ENCODE measurements at regions not wholly inside any gene's neighbourhood (a gene's known extent, or its start where the extent isn't known, plus 50 kb on each side); places are given as distances from the start of the nearest gene placed in this dataset.
A peak's percentile ranks its signal among the peaks of the same experiment; 100 is the strongest.
"Not testable (repeated sequence)": the region's sequence is repeated elsewhere in the genome, so short reads cannot be mapped to it uniquely, and the experiment has no call there.

DNA sequence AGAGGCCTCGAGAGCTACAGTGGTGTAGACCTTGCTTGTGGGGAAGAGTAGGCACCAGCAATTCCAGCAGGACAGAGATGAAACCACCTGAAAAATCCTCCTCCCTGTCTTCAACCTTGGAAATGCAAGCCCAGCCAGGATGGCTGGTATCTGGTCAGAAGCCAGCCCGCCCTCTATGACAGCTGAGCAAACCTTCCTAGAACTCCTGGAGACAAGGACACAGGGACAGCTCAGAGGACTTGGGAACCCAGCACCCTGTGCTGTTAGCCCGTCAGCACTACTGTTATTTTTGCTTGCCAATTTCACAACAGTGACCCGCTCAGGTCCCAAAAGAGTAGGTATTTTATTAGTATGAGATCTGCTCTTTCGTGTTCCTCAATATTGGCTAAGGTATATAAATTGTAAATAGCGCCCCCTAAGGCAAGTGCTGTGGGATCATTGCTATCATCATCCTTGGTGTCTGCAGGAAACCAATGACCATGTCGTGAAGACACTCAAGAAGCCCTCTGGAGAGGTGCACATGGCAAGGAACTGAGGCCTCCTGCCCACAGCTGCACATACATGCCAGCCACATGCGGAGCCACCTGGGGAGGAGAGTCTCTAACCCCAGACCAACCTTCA is 156.5 kb upstream of the CHST15 start:
- Mint-ChIP-seq H3K36me3 (no peaks in the 10 kb centered on the region), H3K27me3 (peaks cover 0 to 8% (median 1%) of the 10 kb centered on the region in 5 donors), H3K4me1 (peaks cover 0 to 17% (median 0%) of the 10 kb centered on the region in 4 donors), H3K27ac (no peak overlapping the region), H3K4me3 (no peak overlapping the region), H3K9me3 (no peaks in the 10 kb centered on the region)
- POLR2A ChIA-PET: no interaction called here
- DNase-seq (peak in 1 of 10 donors; percentile 35), ATAC-seq (no peak)

DNA sequence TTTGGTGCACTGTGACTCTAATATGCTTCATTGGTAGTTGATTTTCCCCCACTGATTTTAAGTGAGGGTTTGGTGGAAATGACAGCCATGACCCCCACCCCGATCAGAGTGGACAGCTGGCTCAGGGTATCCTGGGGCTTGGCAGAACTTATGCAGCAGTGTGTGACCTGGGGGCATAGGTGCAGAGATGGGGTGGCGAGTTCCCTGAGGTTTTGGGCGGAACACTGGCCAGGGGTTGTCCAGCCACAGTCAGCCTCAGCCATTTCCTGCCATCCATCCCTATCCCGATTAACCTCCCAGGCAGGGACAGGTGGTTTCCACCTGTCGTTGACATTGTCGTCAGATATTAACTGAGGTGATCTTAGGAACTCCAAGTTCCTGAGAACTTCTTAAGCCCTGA is 155.8 kb upstream of the CHST15 start:
- H3K4me1 Mint-ChIP-seq: peaks cover 0 to 17% (median 0%) of the 10 kb centered on the region in 4 donors
- no peak for DNase-seq
- H3K4me3 Mint-ChIP-seq: no peak overlapping the region
- H3K9me3 Mint-ChIP-seq: no peaks in the 10 kb centered on the region
- POLR2A ChIA-PET: no interaction called here
- no peak for ATAC-seq
- peaks cover 0 to 8% (median 1%) of the 10 kb centered on the region in 5 donors for H3K27me3 Mint-ChIP-seq
- H3K27ac Mint-ChIP-seq: peak overlapping the region in 1 of 10 donors; percentile 53
- no peaks in the 10 kb centered on the region for H3K36me3 Mint-ChIP-seq

DNA sequence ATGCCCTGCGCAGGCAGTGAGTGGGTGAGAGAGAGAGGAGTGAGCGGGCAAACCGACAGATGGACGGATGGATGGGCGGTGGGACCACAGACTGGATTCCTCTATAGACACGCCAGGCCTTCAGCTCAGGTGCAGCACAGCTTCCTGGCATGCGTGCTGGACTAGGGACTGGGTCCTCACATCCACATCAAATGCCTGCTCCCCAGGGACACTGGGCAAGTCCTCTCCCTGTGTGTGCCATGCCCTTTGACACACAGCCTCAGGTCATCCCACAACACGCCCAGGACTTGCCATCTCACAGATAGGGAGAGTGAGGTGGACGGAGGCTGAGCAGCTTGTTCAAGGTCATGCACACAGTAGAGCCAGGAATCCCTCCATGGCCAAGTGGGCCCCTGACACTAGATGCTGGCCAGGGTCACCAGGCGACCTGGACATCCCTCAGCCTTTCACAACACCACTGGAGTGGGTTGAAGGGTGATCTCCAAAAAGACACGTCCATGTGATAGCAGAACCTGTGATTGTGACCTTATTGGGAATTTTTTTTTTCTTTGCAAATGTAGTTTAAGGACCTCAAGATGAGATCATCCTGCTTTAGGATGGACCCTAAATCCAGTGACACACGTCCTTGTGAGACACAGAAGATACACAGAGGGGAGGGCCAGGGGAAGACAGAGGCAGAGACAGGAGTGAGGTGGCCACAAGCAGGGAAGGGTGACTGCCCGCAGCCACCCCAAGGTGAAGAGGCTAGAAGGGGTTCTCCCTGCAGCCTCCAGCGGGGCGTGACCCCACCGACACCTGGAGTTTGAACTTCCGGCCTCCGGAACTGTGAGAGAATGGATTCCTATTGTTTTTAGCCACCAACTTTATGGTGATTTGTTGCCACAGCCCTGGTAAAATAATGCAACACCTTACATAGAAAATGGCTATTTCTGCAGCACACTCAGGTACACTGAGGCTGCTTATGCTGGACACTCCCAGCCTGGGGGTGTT is 155.0 kb upstream of the CHST15 start:
- H3K4me3 Mint-ChIP-seq: no peak overlapping the region
- no peaks in the 10 kb centered on the region for H3K9me3 Mint-ChIP-seq
- no peaks in the 10 kb centered on the region for H3K36me3 Mint-ChIP-seq
- peaks cover 0 to 8% (median 3%) of the 10 kb centered on the region in 5 donors for H3K27me3 Mint-ChIP-seq
- peaks cover 0 to 17% (median 0%) of the 10 kb centered on the region in 4 donors for H3K4me1 Mint-ChIP-seq
- POLR2A ChIA-PET: no interaction called here
- DNase-seq (peak in 1 of 10 donors; percentile 49), ATAC-seq (no peak)
- peak overlapping the region in 2 of 10 donors; percentile 53 to 56 for H3K27ac Mint-ChIP-seq

DNA sequence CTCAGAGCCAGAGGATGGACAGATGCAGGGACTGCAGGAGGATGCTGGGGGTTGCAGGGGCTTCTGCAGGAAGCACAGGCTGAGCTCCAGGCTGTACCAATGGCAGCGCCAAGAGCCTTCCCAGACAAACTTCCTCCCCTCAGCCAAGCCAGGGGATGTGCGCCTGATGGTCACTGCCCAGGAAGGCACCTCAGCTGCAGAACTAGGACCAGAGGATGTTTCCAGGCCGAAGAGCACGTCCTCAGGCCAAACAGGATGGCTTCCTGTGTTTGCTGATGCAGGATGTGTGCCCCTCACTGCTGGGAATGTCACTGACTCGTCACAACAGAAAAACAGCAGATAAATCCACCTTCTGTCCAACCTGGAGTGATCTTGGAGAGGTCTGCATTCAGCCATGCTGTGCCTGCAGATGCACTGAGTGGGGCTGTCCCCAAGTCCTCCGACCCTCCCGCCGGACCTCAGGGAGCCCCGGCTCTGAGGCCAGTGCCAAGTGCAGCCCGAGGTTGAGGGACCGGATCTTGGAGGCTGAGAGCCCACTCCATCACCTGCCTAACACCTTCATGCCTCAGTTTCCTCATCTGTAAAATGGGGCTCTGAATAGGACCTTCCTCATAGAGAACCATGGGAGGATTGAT is 152.5 kb upstream of the CHST15 start:
- peaks cover 0 to 4% (median 0%) of the 10 kb centered on the region in 9 donors for H3K9me3 Mint-ChIP-seq
- peaks cover 0 to 8% (median 3%) of the 10 kb centered on the region in 5 donors for H3K27me3 Mint-ChIP-seq
- peaks cover 0 to 6% (median 0%) of the 10 kb centered on the region in 4 donors for H3K4me1 Mint-ChIP-seq
- H3K4me3 Mint-ChIP-seq: no peak overlapping the region
- POLR2A ChIA-PET: no interaction called here
- no peak overlapping the region for H3K27ac Mint-ChIP-seq
- H3K36me3 Mint-ChIP-seq: no peaks in the 10 kb centered on the region
- DNase-seq: no peak
- ATAC-seq: no peak

DNA sequence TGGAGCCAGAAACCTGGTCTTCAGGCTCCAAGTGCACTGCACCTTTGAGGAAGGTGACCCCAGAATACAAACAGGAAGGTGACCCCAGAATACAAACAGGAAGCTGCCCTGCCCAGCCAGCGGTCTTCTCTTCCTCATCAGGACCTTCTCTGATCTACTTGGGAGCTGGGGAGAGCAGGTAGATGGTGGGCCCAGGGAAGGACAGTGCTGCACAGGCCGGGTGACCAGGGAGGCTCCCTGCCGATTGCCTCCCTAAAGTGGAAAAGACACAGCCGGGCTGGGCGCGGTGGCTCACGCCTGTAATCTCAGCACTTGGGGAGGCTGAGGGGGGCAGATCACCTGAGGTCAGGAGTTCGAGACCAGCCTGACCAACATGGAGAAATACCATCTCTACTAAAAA is 151.8 kb upstream of the CHST15 start:
- no peaks in the 10 kb centered on the region for H3K36me3 Mint-ChIP-seq
- H3K9me3 Mint-ChIP-seq: peaks cover 0 to 4% (median 0%) of the 10 kb centered on the region in 9 donors
- peaks cover 0 to 3% (median under 1%) of the 10 kb centered on the region in 4 donors for H3K4me1 Mint-ChIP-seq
- H3K4me3 Mint-ChIP-seq: no peak overlapping the region
- POLR2A ChIA-PET: no interaction called here
- H3K27me3 Mint-ChIP-seq: peaks cover 0 to 8% (median 2%) of the 10 kb centered on the region in 5 donors
- no peak for ATAC-seq
- no peak for DNase-seq
- no peak overlapping the region for H3K27ac Mint-ChIP-seq

DNA sequence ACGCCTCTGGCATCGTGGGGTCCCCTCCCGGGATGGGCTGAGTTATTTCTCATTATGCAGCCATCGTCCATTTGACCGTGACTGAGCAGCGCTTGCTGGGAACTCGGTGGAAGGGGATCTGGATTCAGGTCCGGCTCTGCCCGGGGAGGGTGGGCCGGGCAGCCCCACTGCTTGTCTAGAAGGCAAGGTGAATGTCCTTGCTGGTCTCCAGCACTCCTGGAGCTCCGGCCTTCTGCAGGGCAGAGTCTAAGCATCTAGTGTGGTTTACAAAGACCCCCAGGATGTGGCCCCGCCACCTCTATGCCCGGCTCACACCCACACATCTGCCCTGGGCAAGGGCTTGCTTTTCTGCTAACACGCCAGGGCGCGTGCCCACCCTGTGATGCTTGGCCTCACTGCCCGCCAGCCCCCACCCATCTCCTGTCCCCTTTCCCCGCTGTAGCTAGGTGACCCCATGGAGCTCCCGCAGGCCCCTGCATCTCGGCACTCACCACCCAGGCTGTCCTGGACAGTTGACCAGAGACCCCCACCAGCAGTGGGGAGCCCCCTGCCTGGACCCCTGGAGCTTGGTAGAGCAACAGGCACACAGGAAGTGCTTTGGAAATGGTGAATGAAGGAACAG is 151.0 kb upstream of the CHST15 start:
- peaks cover 0 to 11% (median 0%) of the 10 kb centered on the region in 5 donors for H3K27me3 Mint-ChIP-seq
- H3K36me3 Mint-ChIP-seq: no peaks in the 10 kb centered on the region
- H3K4me3 Mint-ChIP-seq: no peak overlapping the region
- ATAC-seq (no peak), DNase-seq (no peak)
- H3K27ac Mint-ChIP-seq: no peak overlapping the region
- H3K9me3 Mint-ChIP-seq: peaks cover 0 to 4% (median 0%) of the 10 kb centered on the region in 9 donors
- peaks cover 0 to 3% (median 0%) of the 10 kb centered on the region in 4 donors for H3K4me1 Mint-ChIP-seq
- POLR2A ChIA-PET: no interaction called here

DNA sequence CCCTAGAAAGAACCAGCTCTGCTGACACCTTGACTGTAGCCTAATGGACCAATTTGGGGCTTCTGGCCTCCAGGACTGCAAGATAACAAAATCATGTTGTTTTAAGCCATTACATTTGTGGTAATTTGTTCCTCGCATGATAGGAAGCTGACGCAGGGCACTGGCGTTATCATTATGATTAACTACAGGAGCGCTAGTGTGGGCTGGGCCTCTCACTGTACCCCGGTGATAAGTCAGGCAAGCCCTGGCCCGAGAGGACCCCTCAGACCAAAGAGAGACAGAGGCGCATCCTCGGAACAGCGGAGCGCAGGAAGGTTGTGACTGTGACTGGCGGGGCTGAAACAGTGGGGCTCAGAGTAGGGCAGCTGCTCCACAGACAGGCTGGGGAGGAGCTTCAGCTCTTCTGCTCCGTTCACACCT is 150.3 kb upstream of the CHST15 start:
- Mint-ChIP-seq H3K27me3 (peaks cover 0 to 11% (median 0%) of the 10 kb centered on the region in 5 donors), H3K4me1 (peaks cover 0 to 3% (median 0%) of the 10 kb centered on the region in 4 donors), H3K36me3 (no peaks in the 10 kb centered on the region), H3K27ac (no peak overlapping the region), H3K4me3 (no peak overlapping the region), H3K9me3 (peaks cover 0 to 4% (median 0%) of the 10 kb centered on the region in 9 donors)
- DNase-seq (no peak), ATAC-seq (no peak)
- POLR2A ChIA-PET: no interaction called here

DNA sequence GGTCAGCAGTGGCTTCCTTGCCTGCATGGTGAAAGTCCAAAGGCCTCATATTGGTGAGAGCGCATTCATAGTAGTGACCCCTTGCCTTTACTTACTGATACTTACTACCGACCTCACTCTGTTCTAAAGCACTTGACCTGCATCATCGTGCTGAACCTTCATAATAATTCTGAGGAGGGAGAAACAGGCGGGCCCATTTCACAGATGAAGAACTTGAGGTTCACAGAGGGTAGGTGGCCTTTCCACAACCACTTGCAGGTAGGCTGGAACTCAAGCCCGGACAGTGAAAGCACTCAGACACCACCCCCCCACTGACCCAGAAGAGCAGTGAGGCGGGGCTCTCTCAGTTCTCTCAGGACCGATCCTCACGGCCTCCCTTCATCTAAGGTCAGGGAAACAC is 149.4 kb upstream of the CHST15 start:
- POLR2A ChIA-PET: no interaction called here

DNA sequence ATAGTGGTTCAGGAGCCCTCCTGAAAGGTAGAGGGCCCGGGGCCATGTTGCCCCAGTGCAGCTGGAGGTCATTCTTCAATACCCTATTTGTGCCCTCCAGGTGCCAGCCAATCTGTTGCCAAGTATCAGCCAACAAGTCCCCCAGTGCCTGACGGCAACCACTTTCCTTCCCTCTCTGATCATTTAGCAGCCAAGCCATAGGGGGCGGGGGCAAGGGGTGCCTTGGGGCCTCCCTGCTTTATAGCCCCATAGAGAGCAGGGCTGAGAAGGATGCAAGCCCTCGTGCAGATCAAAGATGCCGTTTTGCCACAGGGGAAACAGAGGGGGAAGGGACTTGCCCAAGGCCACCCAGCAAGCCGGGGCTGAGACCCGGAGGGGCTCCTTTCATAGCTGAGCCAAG is 149.0 kb upstream of the CHST15 start:
- POLR2A ChIA-PET: no interaction called here
- ATAC-seq (no peak), DNase-seq (no peak)
- Mint-ChIP-seq H3K27me3 (peaks cover 0 to 10% (median 0%) of the 10 kb centered on the region in 5 donors), H3K4me1 (peaks cover 0 to 3% (median 0%) of the 10 kb centered on the region in 4 donors), H3K4me3 (no peak overlapping the region), H3K27ac (no peak overlapping the region), H3K36me3 (no peaks in the 10 kb centered on the region), H3K9me3 (peaks cover 0 to 4% (median 0%) of the 10 kb centered on the region in 9 donors)

More for the DNA sequence above, 149.4 kb upstream of the CHST15 start:
- H3K4me1 Mint-ChIP-seq: peaks cover 0 to 3% (median 0%) of the 10 kb centered on the region in 4 donors
- DNase-seq: no peak
- H3K27me3 Mint-ChIP-seq: peaks cover 0 to 10% (median 0%) of the 10 kb centered on the region in 5 donors
- H3K4me3 Mint-ChIP-seq: no peak overlapping the region
- ATAC-seq: no peak
- no peaks in the 10 kb centered on the region for H3K36me3 Mint-ChIP-seq
- no peak overlapping the region for H3K27ac Mint-ChIP-seq
- H3K9me3 Mint-ChIP-seq: peaks cover 0 to 4% (median 0%) of the 10 kb centered on the region in 9 donors

DNA sequence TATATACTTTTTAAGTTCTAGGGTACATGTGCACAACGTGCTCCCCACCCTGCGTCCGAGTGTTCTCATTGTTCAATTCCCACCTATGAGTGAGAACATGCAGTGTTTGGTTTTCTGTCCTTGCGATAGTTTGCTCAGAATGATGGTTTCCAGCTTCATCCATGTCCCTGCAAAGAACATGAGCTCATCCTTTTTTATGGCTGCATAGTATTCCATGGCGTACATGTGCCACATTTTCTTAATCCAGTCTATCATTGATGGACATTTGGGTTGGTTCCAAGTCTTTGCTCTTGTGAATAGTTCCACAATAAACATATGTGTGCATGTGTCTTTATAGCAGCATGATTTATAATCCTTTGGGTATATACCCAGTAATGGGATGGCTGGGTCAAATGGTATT is 148.1 kb upstream of the CHST15 start:
- H3K27me3 Mint-ChIP-seq, H3K36me3 Mint-ChIP-seq, H3K4me1 Mint-ChIP-seq, POLR2A ChIA-PET, H3K27ac Mint-ChIP-seq, ATAC-seq, H3K4me3 Mint-ChIP-seq, H3K9me3 Mint-ChIP-seq, DNase-seq: not testable (repeated sequence)

DNA sequence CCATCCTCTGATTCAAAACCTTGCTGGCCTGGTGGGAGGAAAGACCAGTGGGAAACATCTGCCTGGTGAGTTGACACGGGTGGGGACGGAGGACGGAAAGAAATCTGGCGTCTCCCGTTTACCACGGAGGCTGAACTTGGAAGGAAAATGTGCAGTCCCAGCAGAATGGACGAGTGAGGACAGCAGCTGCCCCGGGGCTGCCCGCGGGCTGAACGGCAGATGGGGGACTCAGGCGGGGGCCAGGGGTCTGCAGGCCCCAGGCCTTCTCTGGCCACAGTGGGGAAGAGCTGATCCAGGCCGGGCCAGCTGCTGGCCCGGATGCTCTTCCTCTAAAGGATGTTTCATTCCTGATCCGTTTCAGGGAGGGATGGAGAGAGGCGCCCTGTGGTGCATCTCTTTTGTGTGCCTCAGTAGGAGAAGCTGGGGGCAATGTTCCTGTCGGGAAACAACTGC is 147.5 kb upstream of the CHST15 start:
- ATAC-seq (no peak), DNase-seq (no peak)
- Mint-ChIP-seq H3K4me1 (peaks cover 0 to 3% (median 0%) of the 10 kb centered on the region in 4 donors), H3K36me3 (no peaks in the 10 kb centered on the region), H3K27me3 (peaks cover 0 to 10% (median 0%) of the 10 kb centered on the region in 5 donors), H3K4me3 (no peak overlapping the region), H3K9me3 (peaks cover 0 to 4% (median 0%) of the 10 kb centered on the region in 9 donors), H3K27ac (no peak overlapping the region)
- POLR2A ChIA-PET: no interaction called here

DNA sequence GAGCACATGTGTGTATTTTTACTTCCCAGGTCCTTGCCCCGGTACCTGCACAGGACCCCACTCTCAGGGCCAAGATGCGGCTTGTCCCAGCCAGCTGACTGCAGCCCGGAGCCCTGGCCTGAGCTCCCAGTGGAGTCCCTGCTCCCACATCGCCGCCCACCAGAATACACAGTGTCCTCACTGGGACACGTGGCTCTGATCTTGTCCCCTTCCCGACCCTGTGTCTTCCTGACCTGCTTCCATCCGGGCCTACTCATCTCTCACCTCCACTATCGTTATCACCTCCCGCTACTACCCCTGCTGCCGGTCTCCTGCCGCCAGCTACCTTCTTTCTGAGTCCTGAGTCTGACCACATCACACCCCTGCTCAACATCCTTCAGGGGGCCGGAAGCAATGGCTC is 146.3 kb upstream of the CHST15 start:
- Mint-ChIP-seq H3K9me3 (peaks cover 0 to 4% (median 0%) of the 10 kb centered on the region in 9 donors), H3K4me1 (peaks cover 0 to 3% (median 0%) of the 10 kb centered on the region in 4 donors), H3K27me3 (peaks cover 0 to 8% (median 0%) of the 10 kb centered on the region in 5 donors), H3K4me3 (no peak overlapping the region), H3K36me3 (no peaks in the 10 kb centered on the region), H3K27ac (no peak overlapping the region)
- DNase-seq (no peak), ATAC-seq (no peak)
- POLR2A ChIA-PET: interaction anchor here (0.5 kb wide), 1 partner anchor 27 kb away, joined by 5 read pairs; no protein-coding TSS in a partner anchor
